Smooth muscle cell (in vitro differentiated cells): ENCODE measurements at regions not wholly inside any gene's neighbourhood (a gene's known extent, or its start where the extent isn't known, plus 50 kb on each side); places are given as distances from the start of the nearest gene placed in this dataset.

Source experiments
- DNase-seq: peaks from one replicate; lab custom pipeline; 2025; ENCODE audit not compliant: unreplicated experiment; lab: John Stamatoyannopoulos, UW
- H2AFZ ChIP-seq: fragments of 200-600 bp; sonication (generic); 2 replicates; pipeline ENCODE4 v1.6.0; 2016; ENCODE audit warnings: antibody characterized with exemption, low read depth, mild to moderate bottlenecking
- H3F3A ChIP-seq: fragments of 200-600 bp; sonication (generic); 2 replicates; pipeline ENCODE4 v1.6.0; 2017; ENCODE audit warnings: antibody characterized with exemption, low read depth
- H3K27ac ChIP-seq: fragments of 200-600 bp; sonication (generic); 2 replicates; pipeline ENCODE4 v1.5.1; 2016; ENCODE audit warnings: low read depth, mild to moderate bottlenecking
- H3K27me3 ChIP-seq: fragments of 200-600 bp; sonication (generic); 2 replicates; pipeline ENCODE4 v1.6.1; 2016; ENCODE audit warnings: low read depth, mild to moderate bottlenecking
- H3K36me3 ChIP-seq: fragments of 200-600 bp; sonication (generic); 2 replicates; pipeline ENCODE4 v1.5.1; 2016; ENCODE audit warnings: low read depth
- H3K4me1 ChIP-seq: fragments of 200-600 bp; sonication (generic); 2 replicates; pipeline ENCODE4 v1.5.1; 2016; ENCODE audit warnings: low read depth
- H3K4me2 ChIP-seq: fragments of 200-600 bp; sonication (generic); 2 replicates; pipeline ENCODE4 v1.6.0; 2016; ENCODE audit warnings: mild to moderate bottlenecking
- H3K4me3 ChIP-seq: fragments of 200-600 bp; sonication (generic); 2 replicates; pipeline ENCODE4 v1.5.1; 2016; ENCODE audit warnings: mild to moderate bottlenecking
- H3K79me2 ChIP-seq: fragments of 200-600 bp; sonication (generic); 2 replicates; pipeline ENCODE4 v1.6.0; 2016; ENCODE audit warnings: low read depth, mild to moderate bottlenecking
- H3K9ac ChIP-seq: fragments of 200-600 bp; sonication (generic); 2 replicates; pipeline ENCODE4 v1.6.0; 2016; ENCODE audit warnings: low read depth
- H3K9me3 ChIP-seq: fragments of 200-600 bp; sonication (generic); replicated peaks from 2 replicates; pipeline ENCODE4 v1.5.1; 2016; ENCODE audit warnings: low read depth
- H4K20me1 ChIP-seq: fragments of 200-600 bp; sonication (generic); 2 replicates; pipeline ENCODE4 v1.6.0; 2016; ENCODE audit warnings: low read depth
- CTCF ChIP-seq: fragments of 200-600 bp; sonication (generic); IDR thresholded peaks from 2 replicates; pipeline ENCODE4 v1.5.1; 2017; ENCODE audit warnings: borderline replicate concordance, mild to moderate bottlenecking, antibody characterized with exemption; ENCODE audit not compliant: insufficient read depth, poor library complexity, severe bottlenecking
- WGBS: methylation state at CpG from one replicate; pipeline ENCODE4 v1.1.7; 2016; ENCODE audit warnings: low lambda C conversion rate; 5-methylcytosine and 5-hydroxymethylcytosine counted together

GRCh38 chr13:78040205-78040830, 121.7 kb upstream of the EDNRB start:
- Histone ChIP-seq H3K27me3 (no peaks in the 10 kb centered on the region), H3K4me2 (no peak overlapping the region), H3K4me3 (no peak overlapping the region), H3K9me3 (no peaks in the 10 kb centered on the region), H4K20me1 (no peaks in the 10 kb centered on the region), H3F3A (no peaks in the 10 kb centered on the region), H3K9ac (no peak overlapping the region), H3K27ac (no peak overlapping the region), H3K36me3 (no peaks in the 10 kb centered on the region), H2AFZ (no peak overlapping the region), H3K4me1 (no peaks in the 10 kb centered on the region), H3K79me2 (no peaks in the 10 kb centered on the region)
- TF ChIP-seq CTCF, result no peak
- 86% methylated on average over 4 of the region's 4 CpGs for WGBS
- no peak for DNase-seq

- Histone ChIP-seq H3K9ac (no peak overlapping the region), H3K4me3 (no peak overlapping the region), H3K79me2 (no peaks in the 10 kb centered on the region), H3K4me2 (no peak overlapping the region), H3K27me3 (no peaks in the 10 kb centered on the region), H2AFZ (no peak overlapping the region), H3K4me1 (no peaks in the 10 kb centered on the region), H3K9me3 (no peaks in the 10 kb centered on the region), H3F3A (no peaks in the 10 kb centered on the region), H3K36me3 (no peaks in the 10 kb centered on the region), H3K27ac (no peak overlapping the region), H4K20me1 (no peaks in the 10 kb centered on the region)
- no peak for DNase-seq
- no peak for TF ChIP-seq CTCF
Observed at GRCh38 chr13:78036841-78037240, 118.2 kb upstream of the EDNRB start.

- Histone ChIP-seq H3K36me3 (no peaks in the 10 kb centered on the region), H3K27ac (no peak overlapping the region), H3K27me3 (no peaks in the 10 kb centered on the region), H3K4me3 (no peak overlapping the region), H3F3A (no peaks in the 10 kb centered on the region), H4K20me1 (no peaks in the 10 kb centered on the region), H3K4me2 (no peak overlapping the region), H2AFZ (no peak overlapping the region), H3K79me2 (no peaks in the 10 kb centered on the region), H3K9me3 (no peaks in the 10 kb centered on the region), H3K4me1 (peaks cover 5% of the 10 kb centered on the region), H3K9ac (no peak overlapping the region)
- 100% methylated on average over 1 of the region's 1 CpG for WGBS
- DNase-seq, result no peak
- no peak for TF ChIP-seq CTCF
Observed at GRCh38 chr13:78035500-78035899, 116.9 kb upstream of the EDNRB start.

- H3K36me3 ChIP-seq, result no peaks in the 10 kb centered on the region
- H3F3A ChIP-seq, result no peaks in the 10 kb centered on the region
- H3K79me2 ChIP-seq, result no peaks in the 10 kb centered on the region
- H3K27ac ChIP-seq, result no peak overlapping the region
- no peak for DNase-seq
- WGBS, result 86% methylated on average over 3 of the region's 3 CpGs
- H3K9me3 ChIP-seq, result no peaks in the 10 kb centered on the region
- H3K9ac ChIP-seq, result no peak overlapping the region
- no peaks in the 10 kb centered on the region for H4K20me1 ChIP-seq
- no peak overlapping the region for H2AFZ ChIP-seq
- no peak for TF ChIP-seq CTCF
- H3K27me3 ChIP-seq, result no peaks in the 10 kb centered on the region
- no peak overlapping the region for H3K4me2 ChIP-seq
- H3K4me3 ChIP-seq, result no peak overlapping the region
- peaks cover 11% of the 10 kb centered on the region for H3K4me1 ChIP-seq
Observed at GRCh38 chr13:78033509-78033908, 114.9 kb upstream of the EDNRB start.
